ENCODE measurements at regions not wholly inside any gene's neighbourhood (a gene's known extent, or its start where the extent isn't known, plus 50 kb on each side); places are given as distances from the start of the nearest gene placed in this dataset.

DNA sequence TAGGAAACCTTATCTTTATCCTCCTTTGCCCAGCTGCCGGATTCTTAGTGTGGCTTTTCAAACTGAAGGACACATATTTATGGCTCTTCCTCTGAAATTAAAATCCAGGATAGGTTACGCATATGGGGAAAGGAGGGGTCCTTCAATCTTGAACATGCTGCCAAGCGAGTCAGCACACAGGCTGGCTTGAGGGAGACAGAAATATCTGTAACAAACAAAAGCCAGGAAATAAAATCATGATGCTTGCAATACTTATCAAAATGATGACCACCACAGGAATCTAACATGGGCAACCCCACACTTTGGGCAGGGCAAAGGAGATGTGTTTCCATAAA, 196.4 kb upstream of the LDB2 start:
- no peak for DNase-seq

DNA sequence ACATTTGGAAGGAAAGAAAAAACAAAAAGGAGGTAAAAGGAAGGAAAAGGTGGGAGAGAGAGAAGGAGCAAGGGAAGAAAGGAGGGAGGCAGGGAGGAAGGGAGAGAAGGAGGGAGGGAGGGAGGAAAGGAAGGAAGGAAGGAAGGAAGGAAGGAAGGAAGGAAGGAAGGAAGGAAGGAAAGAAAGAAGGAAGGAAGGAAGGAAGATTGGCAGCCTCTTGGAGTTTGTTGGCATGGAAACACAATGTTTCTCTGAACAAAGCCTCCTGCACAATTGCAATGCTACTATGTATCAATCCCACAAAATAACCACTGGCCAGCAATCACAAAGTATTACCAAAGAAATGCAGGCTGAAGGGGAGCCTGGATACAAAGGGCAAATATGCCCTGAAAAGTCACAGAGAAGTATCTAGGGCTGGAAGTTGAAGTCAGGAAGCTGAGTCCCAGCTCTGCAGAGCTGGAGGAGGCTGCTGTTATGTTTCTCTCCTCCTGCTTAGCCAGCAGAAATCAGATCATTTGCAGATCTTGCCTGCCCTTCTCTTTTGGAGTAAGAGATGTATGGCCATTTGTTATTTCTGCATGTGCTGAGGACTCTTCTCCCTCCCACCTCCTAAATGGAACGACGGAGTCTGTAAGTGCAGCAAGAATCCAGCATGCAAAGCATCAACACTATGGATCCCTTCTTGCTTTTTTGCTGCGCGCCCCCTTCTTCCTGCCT, 195.9 kb upstream of the LDB2 start:
- no peak for DNase-seq

DNA sequence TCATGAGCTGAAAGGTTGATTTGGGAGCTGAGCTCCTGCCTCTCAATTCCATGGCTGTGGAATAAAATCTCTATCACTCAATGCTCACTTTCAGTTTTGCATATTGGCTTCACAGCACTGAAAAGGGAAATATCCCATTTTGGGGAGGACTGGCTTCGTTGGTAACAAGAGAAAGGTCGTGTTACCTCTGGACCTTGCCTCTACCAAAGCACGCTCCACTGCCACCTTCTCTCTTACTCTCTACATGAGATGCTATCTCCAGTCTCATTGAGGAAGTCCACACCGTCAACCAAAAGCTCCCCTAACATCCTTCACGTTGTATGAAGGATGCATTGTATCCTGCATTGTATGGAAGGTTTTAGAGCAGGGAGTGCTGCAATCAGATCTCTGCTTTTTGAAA, 195.0 kb upstream of the LDB2 start:
- DNase-seq, result no peak

DNA sequence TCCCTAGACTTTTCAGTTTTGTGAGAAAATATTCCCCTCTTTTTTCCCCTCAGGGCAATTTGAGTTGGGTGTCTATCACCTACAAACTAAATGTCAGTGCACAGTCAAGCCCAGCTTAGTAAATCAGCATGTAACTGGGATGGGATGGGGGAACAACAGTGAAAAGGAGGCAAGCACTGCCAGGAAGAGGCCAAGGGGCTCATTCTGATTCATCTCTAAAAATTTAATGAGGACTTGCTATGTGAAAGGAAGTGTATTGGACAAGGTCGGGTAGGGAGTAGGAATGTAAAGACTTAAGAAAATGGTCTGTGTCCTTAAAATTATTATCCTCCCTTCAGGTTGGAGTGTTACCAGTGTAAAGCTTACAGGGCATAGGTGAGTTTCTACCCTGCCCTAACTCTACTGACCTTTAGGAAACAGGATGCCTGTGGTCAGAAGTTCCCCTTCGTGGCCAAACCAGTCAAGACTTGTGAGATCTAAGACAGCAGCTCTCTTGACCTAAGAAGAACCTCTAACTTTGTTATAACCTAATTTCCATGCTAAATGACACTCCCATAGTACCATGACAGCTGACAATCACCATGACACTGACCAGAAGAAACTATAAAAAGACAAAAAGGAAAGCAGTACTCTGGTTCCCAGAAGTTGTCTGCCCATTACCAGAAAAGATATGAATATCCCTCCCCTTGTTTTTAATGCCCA, 194.4 kb upstream of the LDB2 start:
- no peak for DNase-seq

DNA sequence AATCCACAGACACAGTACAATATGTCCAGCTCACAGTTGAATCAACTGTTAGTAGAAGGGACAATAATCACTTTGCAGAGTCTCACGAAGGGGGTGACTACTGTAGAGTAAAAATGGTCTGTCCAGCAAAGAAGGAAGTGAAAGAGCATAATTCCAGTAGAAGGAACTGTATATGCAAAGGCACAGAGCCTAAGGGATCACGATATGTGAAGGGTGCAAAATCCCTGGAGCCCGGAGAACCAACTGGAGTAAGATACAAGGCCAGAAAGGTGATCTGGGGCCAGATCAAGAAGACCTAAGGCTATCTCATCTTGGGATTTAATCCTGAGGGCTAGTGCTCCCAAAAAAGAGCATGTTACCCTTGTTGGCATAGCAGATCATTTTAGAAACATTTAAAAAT, 192.7 kb upstream of the LDB2 start:
- no peak for DNase-seq

DNA sequence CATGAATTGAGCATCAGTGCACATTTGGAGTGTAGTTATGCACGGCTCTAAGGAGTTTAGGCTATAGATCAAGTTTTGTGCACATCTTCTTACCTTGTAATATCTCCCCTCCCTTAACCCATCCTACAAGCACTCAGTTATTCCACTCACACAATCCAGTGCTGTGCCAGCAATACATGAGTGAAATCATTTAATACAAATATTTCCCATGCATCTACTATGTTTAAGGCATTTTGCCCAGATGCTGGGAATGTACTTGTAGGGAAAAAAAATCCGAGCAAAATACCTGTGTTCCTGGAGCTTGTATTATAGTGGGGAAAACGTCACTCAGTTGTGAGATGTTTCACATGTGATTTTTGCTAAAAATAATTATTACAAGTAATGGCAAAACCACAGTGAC, 191.6 kb upstream of the LDB2 start:
- no peak for DNase-seq

DNA sequence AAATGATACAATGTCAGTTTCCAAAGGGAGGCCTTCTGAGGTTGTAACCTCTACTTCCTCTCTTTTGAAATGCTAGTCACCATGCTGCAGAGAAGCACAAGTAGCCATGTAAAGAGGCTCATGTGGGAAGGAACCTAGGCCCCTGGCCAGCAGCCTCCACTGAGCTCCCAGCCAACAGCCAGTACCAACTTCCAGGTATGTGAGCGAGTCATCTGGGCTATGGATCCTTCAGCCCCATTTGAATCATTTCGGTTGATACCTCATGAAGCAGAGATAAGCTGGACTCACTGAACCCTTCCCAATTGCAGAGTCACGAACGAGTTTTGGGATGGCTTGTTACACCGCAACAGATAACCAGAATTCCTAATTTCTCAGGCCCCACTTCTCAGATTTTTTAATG, 187.0 kb upstream of the LDB2 start:
- no peak for DNase-seq

DNA sequence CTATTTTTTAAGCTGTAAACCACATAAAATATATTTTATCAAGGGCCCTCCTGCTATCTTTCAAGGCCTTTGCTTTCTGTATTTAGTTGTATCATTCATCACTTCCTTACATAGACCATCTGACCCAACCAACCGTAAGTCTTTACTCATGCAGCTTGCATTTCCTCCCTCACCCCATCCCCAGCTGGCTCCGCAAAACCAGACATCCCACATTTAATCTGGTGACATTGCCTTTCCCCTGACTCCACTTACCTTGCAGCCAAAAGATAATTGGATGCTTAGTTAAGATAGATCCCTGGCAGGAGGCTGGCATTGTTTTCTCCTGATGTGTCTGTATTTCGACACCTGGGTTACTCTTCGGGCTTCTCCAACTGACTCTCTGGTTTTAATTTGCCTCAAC, 183.7 kb upstream of the LDB2 start:
- DNase-seq, result no peak

DNA sequence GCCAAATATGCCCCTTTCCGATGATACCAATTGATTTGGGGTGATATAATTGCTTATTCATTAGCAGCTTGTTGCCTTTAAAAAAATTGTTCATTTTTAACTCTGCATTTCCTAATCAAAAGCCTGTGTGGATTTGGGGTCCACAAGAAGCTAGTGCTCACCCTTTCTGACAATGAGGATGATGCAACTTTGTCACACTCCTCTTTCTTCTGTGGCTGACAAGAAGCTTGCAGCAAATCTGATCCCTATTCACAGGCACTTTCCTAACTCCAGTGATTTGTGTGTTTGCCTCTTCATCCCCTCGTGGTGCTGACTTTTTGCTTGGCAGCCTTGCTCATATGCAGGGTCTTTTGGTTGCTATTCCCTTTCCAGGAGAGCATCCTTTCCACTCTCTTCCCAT, 182.7 kb upstream of the LDB2 start:
- DNase-seq, result no peak

DNA sequence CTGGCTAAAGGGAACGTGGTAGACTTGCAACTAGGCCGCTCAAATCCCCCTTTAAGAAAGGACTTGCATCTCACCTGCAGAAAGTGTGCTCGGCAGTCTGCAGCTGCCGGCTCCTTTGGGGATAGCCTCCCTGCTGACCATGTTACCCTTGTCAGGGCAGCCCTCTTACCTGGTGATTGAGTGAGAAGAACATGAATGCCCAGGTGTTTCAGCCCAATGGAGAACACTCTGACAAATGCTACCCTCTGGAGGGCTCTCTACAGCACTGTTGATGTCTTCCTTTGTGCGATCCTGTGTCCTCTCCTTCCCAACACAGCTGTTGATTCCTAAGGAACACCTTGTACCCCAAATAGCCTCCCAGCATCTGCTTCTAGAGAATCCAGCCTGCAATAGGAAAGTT, 178.7 kb upstream of the LDB2 start:
- no peak for DNase-seq

DNA sequence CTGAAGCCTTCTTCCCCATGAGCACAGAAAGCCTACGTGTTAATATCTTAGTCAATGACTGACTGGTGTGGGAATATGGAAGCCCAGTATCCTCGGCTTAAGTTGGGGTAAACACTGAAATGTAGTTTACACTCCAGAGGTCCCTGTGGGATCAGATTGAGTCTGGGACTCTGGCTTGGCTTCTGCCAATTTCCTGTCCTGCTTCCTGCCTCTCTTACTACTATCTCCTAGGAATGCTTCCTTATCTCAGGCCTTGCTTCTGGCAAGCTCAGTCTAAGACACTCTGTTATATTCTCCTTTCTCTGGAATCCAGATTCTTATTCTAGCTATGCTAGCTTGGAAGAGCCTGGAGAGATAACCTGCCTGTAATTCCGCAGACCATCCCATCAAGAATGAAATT, 174.0 kb upstream of the LDB2 start:
- DNase-seq, result no peak

DNA sequence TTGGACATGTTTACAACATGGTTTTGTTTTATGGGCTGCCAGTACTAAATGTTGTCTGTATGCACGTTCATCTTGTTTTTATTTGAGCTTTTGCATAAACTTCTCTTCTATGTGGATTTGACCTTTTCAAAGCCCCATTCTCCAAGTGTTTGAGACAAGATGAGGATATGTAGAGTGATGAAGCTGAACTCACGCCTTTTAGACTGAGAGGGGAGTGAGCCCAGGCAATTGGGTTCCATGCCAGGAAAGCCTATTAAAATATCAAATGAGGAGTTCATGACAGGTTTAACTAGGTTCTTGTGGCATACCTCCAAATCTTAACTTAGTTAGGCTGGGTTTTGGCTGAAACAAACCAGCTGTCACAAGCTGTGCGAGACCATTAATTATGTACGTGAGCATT, 170.4 kb upstream of the LDB2 start:
- no peak for DNase-seq

DNA sequence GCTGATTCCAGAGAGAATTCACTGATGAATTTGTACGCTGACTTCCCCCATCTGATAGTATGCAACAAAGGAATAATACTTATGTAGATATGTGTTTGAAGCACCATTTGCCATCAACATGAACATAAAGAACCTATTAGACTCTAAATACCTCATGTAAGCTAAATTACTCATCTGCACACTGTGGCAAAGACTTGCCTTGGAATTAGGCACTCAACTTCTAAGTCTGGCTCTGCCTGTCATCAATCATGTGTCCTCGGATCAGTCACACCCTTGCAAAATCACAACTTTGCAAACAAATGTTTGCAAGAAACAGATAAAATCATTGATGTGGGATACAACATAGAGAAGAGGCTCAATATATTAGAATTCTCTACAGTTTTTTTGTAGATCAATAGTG, 169.9 kb upstream of the LDB2 start:
- no peak for DNase-seq

DNA sequence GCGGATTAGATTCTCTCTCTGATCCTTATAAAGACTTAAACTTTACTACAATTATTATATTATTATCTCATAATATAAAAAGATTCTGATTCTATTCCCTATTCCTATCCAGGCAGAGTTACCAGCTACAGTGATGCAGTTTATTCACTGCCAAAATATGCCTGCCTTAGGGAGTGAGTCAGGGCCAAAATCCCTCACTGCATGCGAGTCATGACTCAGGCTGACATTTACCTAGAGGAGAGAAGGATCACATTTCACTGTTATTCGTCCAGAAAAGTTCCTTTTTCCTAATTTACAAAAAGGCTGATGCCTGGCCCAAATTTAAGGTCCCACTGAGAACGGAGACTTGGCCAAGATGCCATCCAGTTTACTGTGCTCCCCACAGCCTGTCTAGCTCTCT, 168.5 kb upstream of the LDB2 start:
- no peak for DNase-seq

DNA sequence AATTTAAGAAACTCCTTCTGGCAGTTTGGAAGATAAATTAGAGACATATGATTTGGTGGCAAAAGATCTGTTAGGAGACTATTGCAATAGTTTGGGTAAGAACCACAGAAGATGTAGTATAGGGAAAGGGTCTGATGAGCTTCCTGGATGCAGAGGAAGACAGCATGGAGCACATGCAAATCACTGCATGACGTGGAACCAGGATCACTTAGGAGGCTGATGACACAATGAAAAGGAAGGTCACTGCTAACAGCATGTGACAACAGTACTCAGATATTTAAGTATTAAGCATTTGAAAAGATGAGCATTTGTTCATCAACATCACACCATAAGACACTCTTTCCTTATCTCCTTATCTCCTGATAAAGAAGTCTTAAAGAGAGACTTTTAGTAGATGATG, 167.8 kb upstream of the LDB2 start:
- DNase-seq, result no peak

DNA sequence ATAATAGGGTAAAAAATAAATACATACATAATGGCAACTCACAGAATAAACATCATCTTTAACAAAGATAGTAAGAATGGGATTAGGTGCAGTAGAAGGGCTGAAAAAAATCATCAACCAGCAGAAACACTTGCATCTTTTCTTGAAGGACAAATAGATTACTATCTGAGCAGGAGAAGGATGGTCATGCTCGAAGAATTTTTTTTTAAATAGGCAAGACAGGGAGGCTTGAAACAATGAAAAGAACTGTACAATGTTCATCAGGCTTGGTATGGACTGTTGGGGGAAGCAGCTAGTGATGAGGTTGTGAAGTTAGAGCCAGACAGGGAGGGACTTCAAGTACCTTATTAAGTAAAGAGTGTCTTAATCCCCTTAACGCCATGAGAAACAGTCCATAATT, 167.4 kb upstream of the LDB2 start:
- DNase-seq, result no peak

DNA sequence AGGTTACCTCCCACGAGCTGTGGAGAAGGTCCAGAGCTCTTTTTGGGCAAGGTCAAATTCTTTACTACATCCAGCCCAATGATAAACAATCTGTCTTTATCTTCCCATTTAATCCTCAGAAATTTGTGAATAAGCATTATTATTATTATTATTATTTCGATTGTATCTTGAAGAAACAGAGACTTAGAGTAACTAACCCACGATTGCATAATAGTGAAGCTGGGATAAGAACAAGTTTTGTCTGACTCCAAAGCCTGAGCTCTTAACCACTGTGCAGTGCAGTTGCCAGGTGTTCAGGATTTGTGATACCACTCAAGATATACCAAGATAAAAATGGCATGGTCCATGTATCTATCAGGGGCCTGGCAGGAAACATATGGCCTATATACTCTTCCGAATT, 166.5 kb upstream of the LDB2 start:
- no peak for DNase-seq

DNA sequence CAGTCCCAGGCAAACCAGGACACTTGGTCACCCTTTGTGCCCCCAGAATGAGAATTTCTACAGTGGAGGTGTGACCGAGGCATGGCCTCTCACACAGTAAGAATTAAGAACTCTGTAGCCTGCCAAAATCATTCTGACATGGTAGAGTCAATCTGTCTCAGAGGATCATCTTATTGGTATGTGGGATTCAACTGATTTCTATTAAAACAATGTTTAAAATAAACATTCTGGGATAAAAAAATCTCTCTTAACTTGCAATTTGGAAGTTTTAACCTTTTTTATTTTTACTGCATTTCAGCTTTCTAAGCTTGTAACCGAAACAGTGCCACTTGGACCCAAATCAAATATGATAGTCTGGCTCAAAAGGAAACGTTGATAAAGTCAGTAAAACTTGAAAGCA, 165.4 kb upstream of the LDB2 start:
- DNase-seq, result no peak

DNA sequence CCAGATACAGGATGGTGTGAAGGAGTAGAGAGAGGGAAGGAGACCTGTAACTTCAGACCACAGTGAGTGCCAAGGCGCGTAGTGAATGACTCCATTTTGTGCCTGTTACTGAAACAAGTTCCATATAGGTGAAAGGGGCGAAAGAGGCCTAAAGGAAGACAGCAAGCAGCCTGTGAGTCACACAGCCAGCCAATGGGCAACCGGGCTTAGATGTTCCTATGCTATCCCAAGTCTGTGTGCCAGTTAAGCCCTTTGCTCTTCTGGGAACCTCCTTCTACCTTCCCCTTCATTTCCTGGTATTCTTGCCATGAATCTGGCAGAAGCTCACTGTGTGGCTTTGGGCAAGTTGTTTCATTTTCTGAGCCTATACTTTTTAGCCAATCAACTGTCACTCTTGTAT, 161.8 kb upstream of the LDB2 start:
- DNase-seq, result no peak

DNA sequence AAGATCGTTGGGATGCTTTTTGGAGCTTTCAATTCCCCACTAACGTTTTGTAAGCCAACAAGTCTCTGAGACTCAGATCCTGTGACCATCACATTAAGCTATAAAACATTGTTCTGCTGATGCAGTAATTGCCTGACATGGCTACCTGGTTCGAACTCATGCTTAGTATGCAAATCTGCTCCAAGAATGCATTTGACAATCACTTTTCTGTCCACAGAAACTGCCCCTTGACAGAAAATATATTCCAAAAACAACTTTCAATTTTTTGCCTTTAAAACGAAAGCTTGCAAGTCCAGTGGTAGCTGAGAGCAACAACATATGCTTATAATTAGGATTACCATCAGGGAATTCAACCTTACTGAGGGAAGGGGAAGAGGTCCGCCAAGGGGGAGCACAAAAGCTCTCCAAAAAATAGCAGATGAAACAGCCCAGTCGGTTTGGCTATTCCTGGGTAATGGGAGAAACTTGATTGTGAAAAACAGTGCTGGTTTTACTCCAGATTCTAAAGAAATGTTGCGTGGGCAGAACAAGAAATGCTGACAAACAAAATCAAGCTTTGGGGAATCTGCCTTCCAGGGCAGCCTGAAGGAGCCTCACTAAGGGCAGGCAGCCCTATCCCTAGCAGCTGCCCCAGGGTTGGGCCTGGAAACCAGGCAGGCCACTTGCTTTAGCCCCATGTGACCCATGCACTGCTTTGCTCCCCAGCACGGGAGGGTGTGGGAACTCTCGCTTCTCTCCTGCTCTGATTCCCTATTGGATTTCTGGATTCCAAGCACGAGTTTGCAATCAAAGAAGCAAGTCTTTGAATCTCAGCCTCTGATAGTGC, 160.7 kb upstream of the LDB2 start:
- DNase-seq, result no peak

DNA sequence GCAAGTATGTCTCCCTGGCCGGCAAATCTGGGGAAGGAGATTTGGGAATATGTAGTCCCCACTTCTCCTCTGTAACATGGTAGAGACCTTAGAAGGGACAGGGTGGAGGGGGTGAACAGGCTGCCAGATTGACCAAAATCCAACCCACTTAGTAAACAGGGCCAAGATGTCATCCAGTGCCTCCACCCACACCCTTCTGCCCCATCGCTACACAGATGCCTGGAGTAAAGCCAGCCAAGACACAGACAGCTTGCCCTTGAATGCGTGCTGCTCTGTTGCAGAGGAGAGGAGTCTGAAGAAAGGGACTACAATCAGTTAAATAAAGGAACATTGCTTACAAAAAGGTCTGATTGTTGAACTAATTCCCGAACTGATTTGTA, 160.1 kb upstream of the LDB2 start:
- DNase-seq, result no peak

DNA sequence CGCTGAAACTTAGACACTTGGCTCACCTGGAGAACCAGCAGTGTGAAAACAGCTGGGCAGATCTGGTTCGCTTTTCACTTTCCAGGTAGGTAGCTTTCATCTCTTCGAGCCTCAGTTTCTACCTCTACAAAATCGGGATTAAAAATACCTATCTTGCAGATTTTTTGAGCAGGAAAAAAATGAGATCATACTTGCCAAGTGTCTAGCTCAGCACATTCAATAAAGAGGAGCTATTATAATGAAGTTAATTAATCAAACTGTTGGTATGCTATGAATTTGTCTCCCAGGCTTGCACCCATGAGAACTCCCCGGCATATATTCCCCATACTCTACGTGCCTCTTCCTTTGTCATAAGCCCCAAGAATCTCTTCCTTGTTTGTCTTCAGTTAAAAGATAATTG, 158.6 kb upstream of the LDB2 start:
- no peak for DNase-seq

DNA sequence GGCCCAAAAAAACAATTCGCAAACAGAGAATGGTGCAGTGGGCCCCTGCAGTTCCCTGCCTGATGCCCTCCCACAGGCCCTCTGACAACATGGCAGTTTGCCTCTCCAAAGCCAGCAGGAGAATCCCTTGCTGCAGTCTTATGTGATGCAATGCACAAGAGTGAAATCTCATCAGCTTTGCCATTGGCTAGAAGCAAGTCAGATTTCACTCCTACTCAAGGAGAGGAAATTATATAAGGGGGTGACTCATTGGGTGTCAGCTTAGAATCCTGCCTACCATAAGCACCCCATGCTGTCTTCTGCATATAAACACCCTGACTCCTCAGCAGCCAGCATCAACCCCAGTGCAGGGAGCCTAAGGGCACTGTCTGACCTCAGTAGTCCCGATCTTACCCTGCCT, 157.3 kb upstream of the LDB2 start:
- no peak for DNase-seq

DNA sequence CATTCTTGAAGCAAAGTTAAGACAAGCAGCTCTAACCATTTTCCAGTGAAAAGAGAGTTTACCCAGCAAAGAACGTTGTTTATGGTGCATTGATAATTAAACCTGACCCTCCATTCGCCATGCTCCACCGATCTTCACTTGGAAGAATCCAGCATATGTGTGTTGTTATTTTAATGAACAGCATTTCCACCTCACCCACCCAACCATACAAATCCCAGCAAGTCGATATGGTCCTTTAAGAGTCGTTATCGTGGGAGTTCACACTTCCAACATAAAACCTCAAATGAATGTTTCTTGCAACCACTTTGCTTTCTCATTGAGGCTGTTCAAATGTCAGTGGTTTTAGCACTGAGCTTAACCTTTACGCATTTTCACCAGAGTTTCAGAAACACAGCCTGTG, 147.4 kb upstream of the LDB2 start:
- DNase-seq, result no peak

Data from CD4-positive, alpha-beta T cell treated with Interleukin-21 for 1 hour (primary cell).